ENCODE measurements at regions not wholly inside any gene's neighbourhood (a gene's known extent, or its start where the extent isn't known, plus 50 kb on each side); places are given as distances from the start of the nearest gene placed in this dataset.
A peak's percentile ranks its signal among the peaks of the same experiment; 100 is the strongest.
"Not testable (repeated sequence)": the region's sequence is repeated elsewhere in the genome, so short reads cannot be mapped to it uniquely, and the experiment has no call there.

GRCh38 chr13:61905054-61905453 lies 489.4 kb upstream of the PCDH20 start:
- ATAC-seq (ENCODE audit: low read depth in 2 of 2), result no peak
- Mint-ChIP-seq H3K27me3 (no peaks in the 10 kb centered on the region), H3K27ac (no peak overlapping the region), H3K4me1 (no peaks in the 10 kb centered on the region), H3K4me3 (no peak overlapping the region), H3K36me3 (no peaks in the 10 kb centered on the region), H3K9me3 (peaks cover 0 to 8% (median 0%) of the 10 kb centered on the region in 7 donors)
- no peak for DNase-seq

- no peak overlapping the region for H3K4me3 Mint-ChIP-seq
- H3K36me3 Mint-ChIP-seq, result no peaks in the 10 kb centered on the region
- no peak overlapping the region for H3K27ac Mint-ChIP-seq
- H3K27me3 Mint-ChIP-seq, result no peaks in the 10 kb centered on the region
- H3K4me1 Mint-ChIP-seq, result no peaks in the 10 kb centered on the region
- no peak for DNase-seq
- ATAC-seq (ENCODE audit: low read depth in 2 of 2), result no peak
- peaks cover 0 to 4% (median 0%) of the 10 kb centered on the region in 7 donors for H3K9me3 Mint-ChIP-seq
Observed at GRCh38 chr13:61901946-61902541, 486.4 kb upstream of the PCDH20 start.

GRCh38 chr13:61900033-61900432 lies 484.4 kb upstream of the PCDH20 start:
- Mint-ChIP-seq H3K27me3 (no peaks in the 10 kb centered on the region), H3K4me1 (no peaks in the 10 kb centered on the region), H3K4me3 (no peak overlapping the region), H3K9me3 (peaks cover 0 to 4% (median 0%) of the 10 kb centered on the region in 7 donors), H3K36me3 (no peaks in the 10 kb centered on the region), H3K27ac (no peak overlapping the region)
- no peak for DNase-seq
- no peak for ATAC-seq (ENCODE audit: low read depth in 2 of 2)

- Mint-ChIP-seq H3K4me1 (no peaks in the 10 kb centered on the region), H3K27me3 (no peaks in the 10 kb centered on the region), H3K36me3 (no peaks in the 10 kb centered on the region), H3K4me3 (no peak overlapping the region), H3K27ac (no peak overlapping the region), H3K9me3 (peaks cover 0 to 8% (median 2%) of the 10 kb centered on the region in 7 donors)
- ATAC-seq (ENCODE audit: low read depth in 2 of 2) (no peak), DNase-seq (no peak)
Observed at GRCh38 chr13:61898207-61898606, 482.6 kb upstream of the PCDH20 start.

- Mint-ChIP-seq H3K4me3 (no peak overlapping the region), H3K36me3 (no peaks in the 10 kb centered on the region), H3K4me1 (no peaks in the 10 kb centered on the region), H3K27me3 (no peaks in the 10 kb centered on the region), H3K9me3 (peaks cover 0 to 4% (median 0%) of the 10 kb centered on the region in 7 donors), H3K27ac (no peak overlapping the region)
- ATAC-seq (ENCODE audit: low read depth in 2 of 2) (no peak), DNase-seq (no peak)
Observed at GRCh38 chr13:61891401-61891800, 475.8 kb upstream of the PCDH20 start.

GRCh38 chr13:61884830-61885229 lies 469.2 kb upstream of the PCDH20 start:
- Mint-ChIP-seq H3K9me3 (peaks cover 0 to 3% (median 0%) of the 10 kb centered on the region in 7 donors), H3K27ac (peak overlapping the region in 1 of 6 donors; percentile 14), H3K4me1 (no peaks in the 10 kb centered on the region), H3K4me3 (no peak overlapping the region), H3K27me3 (no peaks in the 10 kb centered on the region), H3K36me3 (no peaks in the 10 kb centered on the region)
- ATAC-seq (ENCODE audit: low read depth in 2 of 2), result no peak
- no peak for DNase-seq

- DNase-seq (no peak), ATAC-seq (ENCODE audit: low read depth in 2 of 2) (no peak)
- Mint-ChIP-seq H3K36me3 (no peaks in the 10 kb centered on the region), H3K4me1 (no peaks in the 10 kb centered on the region), H3K27me3 (no peaks in the 10 kb centered on the region), H3K4me3 (no peak overlapping the region), H3K9me3 (peaks cover 7 to 30% (median 12%) of the 10 kb centered on the region in 7 donors), H3K27ac (no peak overlapping the region)
Observed at GRCh38 chr13:61880578-61881283, 465.1 kb upstream of the PCDH20 start.

GRCh38 chr13:61878565-61878964 lies 462.9 kb upstream of the PCDH20 start:
- H3K9me3 Mint-ChIP-seq, result peaks cover 15 to 52% (median 18%) of the 10 kb centered on the region in 7 donors
- ATAC-seq (ENCODE audit: low read depth in 2 of 2); H3K4me3 Mint-ChIP-seq; DNase-seq; H3K27ac Mint-ChIP-seq; H3K27me3 Mint-ChIP-seq; H3K36me3 Mint-ChIP-seq; H3K4me1 Mint-ChIP-seq: not testable (repeated sequence)

- Mint-ChIP-seq H3K36me3 (no peaks in the 10 kb centered on the region), H3K9me3 (peaks cover 15 to 54% (median 18%) of the 10 kb centered on the region in 7 donors), H3K27ac (no peak overlapping the region), H3K4me1 (no peaks in the 10 kb centered on the region), H3K27me3 (no peaks in the 10 kb centered on the region), H3K4me3 (no peak overlapping the region)
- DNase-seq (no peak), ATAC-seq (ENCODE audit: low read depth in 2 of 2) (no peak)
Observed at GRCh38 chr13:61874970-61875579, 459.4 kb upstream of the PCDH20 start.

GRCh38 chr13:61873717-61874116 lies 458.1 kb upstream of the PCDH20 start:
- Mint-ChIP-seq H3K36me3 (no peaks in the 10 kb centered on the region), H3K27me3 (no peaks in the 10 kb centered on the region), H3K4me3 (no peak overlapping the region), H3K4me1 (no peaks in the 10 kb centered on the region), H3K27ac (no peak overlapping the region), H3K9me3 (peaks cover 12 to 52% (median 18%) of the 10 kb centered on the region in 7 donors)
- ATAC-seq (ENCODE audit: low read depth in 2 of 2) (no peak), DNase-seq (no peak)

- no peak overlapping the region for H3K4me3 Mint-ChIP-seq
- H3K4me1 Mint-ChIP-seq, result no peaks in the 10 kb centered on the region
- DNase-seq, result no peak
- H3K27me3 Mint-ChIP-seq, result no peaks in the 10 kb centered on the region
- ATAC-seq (ENCODE audit: low read depth in 2 of 2), result no peak
- H3K36me3 Mint-ChIP-seq, result no peaks in the 10 kb centered on the region
- no peak overlapping the region for H3K27ac Mint-ChIP-seq
- H3K9me3 Mint-ChIP-seq, result peaks cover 0 to 8% (median 4%) of the 10 kb centered on the region in 7 donors
Observed at GRCh38 chr13:61857198-61857597, 441.5 kb upstream of the PCDH20 start.

- Mint-ChIP-seq H3K36me3 (no peaks in the 10 kb centered on the region), H3K9me3 (peaks cover 0 to 9% (median 3%) of the 10 kb centered on the region in 7 donors), H3K4me3 (no peak overlapping the region), H3K27ac (no peak overlapping the region), H3K4me1 (no peaks in the 10 kb centered on the region), H3K27me3 (no peaks in the 10 kb centered on the region)
- ATAC-seq (ENCODE audit: low read depth in 2 of 2), result no peak
- DNase-seq, result no peak
Observed at GRCh38 chr13:61852116-61852619, 436.5 kb upstream of the PCDH20 start.

- no peak for DNase-seq
- no peaks in the 10 kb centered on the region for H3K36me3 Mint-ChIP-seq
- H3K27me3 Mint-ChIP-seq, result no peaks in the 10 kb centered on the region
- H3K4me1 Mint-ChIP-seq, result no peaks in the 10 kb centered on the region
- ATAC-seq (ENCODE audit: low read depth in 2 of 2), result no peak
- H3K27ac Mint-ChIP-seq, result no peak overlapping the region
- no peak overlapping the region for H3K4me3 Mint-ChIP-seq
- H3K9me3 Mint-ChIP-seq, result peaks cover 0 to 7% (median 4%) of the 10 kb centered on the region in 7 donors
Observed at GRCh38 chr13:61850794-61851193, 435.1 kb upstream of the PCDH20 start.

- Mint-ChIP-seq H3K36me3 (no peaks in the 10 kb centered on the region), H3K9me3 (peaks cover 0 to 3% (median 0%) of the 10 kb centered on the region in 7 donors), H3K4me3 (no peak overlapping the region), H3K4me1 (no peaks in the 10 kb centered on the region), H3K27me3 (no peaks in the 10 kb centered on the region), H3K27ac (no peak overlapping the region)
- no peak for ATAC-seq (ENCODE audit: low read depth in 2 of 2)
- no peak for DNase-seq
Observed at GRCh38 chr13:61838568-61838967, 422.9 kb upstream of the PCDH20 start.
